DMS153 (cell line): ENCODE measurements at regions not wholly inside any gene's neighbourhood (a gene's known extent, or its start where the extent isn't known, plus 50 kb on each side); places are given as distances from the start of the nearest gene placed in this dataset.
"Not testable (repeated sequence)": the region's sequence is repeated elsewhere in the genome, so short reads cannot be mapped to it uniquely, and the experiment has no call there.

Source experiments
- DNase-seq: peaks from one replicate; lab custom pipeline; 2025; lab: John Stamatoyannopoulos, UW

GRCh38 chr6:144683216-144684070, 398.3 kb downstream of the UTRN start:
- DNase-seq: no peak

GRCh38 chr6:144688713-144689112, 403.6 kb downstream of the UTRN start:
- no peak for DNase-seq

GRCh38 chr6:144689503-144690040, 404.4 kb downstream of the UTRN start:
- no peak for DNase-seq

GRCh38 chr6:144690133-144690532, 405.0 kb downstream of the UTRN start:
- DNase-seq: no peak

GRCh38 chr6:144690666-144691065, 405.5 kb downstream of the UTRN start:
- no peak for DNase-seq

- not testable (repeated sequence) for DNase-seq
Measured at GRCh38 chr6:144692050-144692449, 406.9 kb downstream of the UTRN start.

GRCh38 chr6:144695858-144696533, 410.9 kb downstream of the UTRN start:
- DNase-seq: no peak

GRCh38 chr6:144696610-144697368, 411.7 kb downstream of the UTRN start:
- no peak for DNase-seq

GRCh38 chr6:144697369-144697760, 412.2 kb downstream of the UTRN start:
- DNase-seq: no peak

- no peak for DNase-seq
Measured at GRCh38 chr6:144697801-144698200, 412.7 kb downstream of the UTRN start.

GRCh38 chr6:144702781-144703180, 417.6 kb downstream of the UTRN start:
- no peak for DNase-seq

GRCh38 chr6:144710207-144710606, 425.1 kb downstream of the UTRN start:
- no peak for DNase-seq

GRCh38 chr6:144711661-144712060, 426.5 kb downstream of the UTRN start:
- DNase-seq: no peak

GRCh38 chr6:144712541-144712940, 427.4 kb downstream of the UTRN start:
- no peak for DNase-seq

GRCh38 chr6:144714021-144714712, 429.0 kb downstream of the UTRN start:
- no peak for DNase-seq

GRCh38 chr6:144715344-144715743, 430.2 kb downstream of the UTRN start:
- DNase-seq: no peak

GRCh38 chr6:144718431-144718830, 433.3 kb downstream of the UTRN start:
- no peak for DNase-seq

GRCh38 chr6:144721232-144721631, 436.1 kb downstream of the UTRN start:
- DNase-seq: no peak

- DNase-seq: no peak
Measured at GRCh38 chr6:144722154-144722737, 437.1 kb downstream of the UTRN start.

- no peak for DNase-seq
Measured at GRCh38 chr6:144722925-144723324, 437.8 kb downstream of the UTRN start.

GRCh38 chr6:144723431-144723830, 438.3 kb downstream of the UTRN start:
- no peak for DNase-seq
